OCI-LY1 (cell line): ENCODE measurements at regions not wholly inside any gene's neighbourhood (a gene's known extent, or its start where the extent isn't known, plus 50 kb on each side); places are given as distances from the start of the nearest gene placed in this dataset.

Experiments
- H2AFZ ChIP-seq: fragments of 200-600 bp; sonication (generic), shearing (Covaris generic); 2 replicates; pipeline ENCODE4 v1.6.0; 2014; ENCODE audit warnings: antibody characterized with exemption, mild to moderate bottlenecking, low read length
- H3F3A ChIP-seq: fragments of 200-600 bp; sonication (generic), shearing (Covaris generic); 2 replicates; pipeline ENCODE4 v1.6.0; 2014; ENCODE audit warnings: mild to moderate bottlenecking, antibody characterized with exemption, low read length, moderate library complexity; ENCODE audit not compliant: insufficient read depth
- H3K27ac ChIP-seq: fragments of 200-600 bp; sonication (generic); 2 replicates; pipeline ENCODE4 v1.5.1; 2014; ENCODE audit warnings: low read length, mixed run types, mild to moderate bottlenecking, low read depth; ENCODE audit not compliant: poor library complexity, severe bottlenecking
- H3K27me3 ChIP-seq: fragments of 200-600 bp; sonication (generic); 2 replicates; pipeline ENCODE4 v1.6.0; 2014; ENCODE audit warnings: antibody characterized with exemption, mild to moderate bottlenecking, low read length, moderate library complexity; ENCODE audit not compliant: insufficient read depth
- H3K36me3 ChIP-seq: fragments of 200-600 bp; sonication (generic); 2 replicates; pipeline ENCODE4 v1.6.1; 2014; ENCODE audit warnings: mild to moderate bottlenecking, antibody characterized with exemption, low read length, moderate library complexity, mixed read lengths; ENCODE audit not compliant: insufficient read depth
- H3K4me1 ChIP-seq: fragments of 200-600 bp; sonication (generic); 2 replicates; pipeline ENCODE4 v1.5.1; 2014; ENCODE audit warnings: mild to moderate bottlenecking, low read length, moderate library complexity; ENCODE audit not compliant: insufficient read depth, severe bottlenecking
- H3K4me2 ChIP-seq: fragments of 200-600 bp; sonication (generic), shearing (Covaris generic); 2 replicates; pipeline ENCODE4 v1.6.1; 2014; ENCODE audit warnings: low read length
- H3K4me3 ChIP-seq: fragments of 200-600 bp; sonication (generic); 2 replicates; pipeline ENCODE4 v1.5.1; 2014; ENCODE audit warnings: low read length, low read depth, mild to moderate bottlenecking, mixed read lengths; ENCODE audit not compliant: poor library complexity, severe bottlenecking
- H3K79me2 ChIP-seq: fragments of 200-600 bp; shearing (Covaris generic); 2 replicates; pipeline ENCODE4 v1.6.1; 2016; ENCODE audit warnings: mixed run types, low read length, mixed read lengths; ENCODE audit not compliant: insufficient read depth
- H3K9ac ChIP-seq: fragments of 200-600 bp; sonication (generic), shearing (Covaris generic); 2 replicates; pipeline ENCODE4 v1.6.1; 2014; ENCODE audit warnings: mild to moderate bottlenecking, low read length, mixed read lengths
- H3K9me2 ChIP-seq: fragments of 200-600 bp; sonication (generic), shearing (Covaris generic); 2 replicates; pipeline ENCODE4 v1.6.1; 2014; ENCODE audit warnings: low read depth, mild to moderate bottlenecking, low read length, mixed read lengths
- H3K9me3 ChIP-seq: fragments of 200-600 bp; shearing (Covaris generic); 2 replicates; pipeline ENCODE4 v1.6.1; 2014; ENCODE audit warnings: low read length, mixed read lengths
- H4K20me1 ChIP-seq: fragments of 200-600 bp; sonication (generic), shearing (Covaris generic); 2 replicates; pipeline ENCODE4 v1.6.0; 2016; ENCODE audit warnings: mild to moderate bottlenecking, low read length; ENCODE audit not compliant: insufficient read depth
- CTCF ChIP-seq: fragments of 200-600 bp; sonication (generic), shearing (Covaris generic); IDR thresholded peaks from 2 replicates; pipeline ENCODE4 v1.5.1; 2017; ENCODE audit warnings: mild to moderate bottlenecking, antibody characterized with exemption, low read length, moderate library complexity, mixed read lengths
- EZH2 ChIP-seq: fragments of 200-600 bp; sonication (generic), shearing (Covaris generic); IDR thresholded peaks from 2 replicates; pipeline ENCODE4 v1.8.0; 2017; ENCODE audit warnings: borderline replicate concordance, mixed run types, mild to moderate bottlenecking, antibody characterized with exemption, low read length, moderate library complexity, mixed read lengths

- TF ChIP-seq CTCF = no peak
- TF ChIP-seq EZH2 = no peak
- Histone ChIP-seq H3F3A (no peaks in the 10 kb centered on the region), H3K36me3 (no peaks in the 10 kb centered on the region), H3K9me2 (no peaks in the 10 kb centered on the region), H3K4me1 (no peaks in the 10 kb centered on the region), H3K4me3 (no peak overlapping the region), H3K27ac (no peak overlapping the region), H3K79me2 (no peaks in the 10 kb centered on the region), H3K9ac (no peak overlapping the region), H2AFZ (no peak overlapping the region), H4K20me1 (no peaks in the 10 kb centered on the region), H3K27me3 (no peaks in the 10 kb centered on the region), H3K9me3 (no peaks in the 10 kb centered on the region), H3K4me2 (no peak overlapping the region)
These were observed 139.3 kb upstream of the FRMPD4 start for GRCh38 chrX:11998944-11999343.

- H4K20me1 ChIP-seq = no peaks in the 10 kb centered on the region
- H3K4me3 ChIP-seq = no peak overlapping the region
- H3K27ac ChIP-seq = no peak overlapping the region
- no peaks in the 10 kb centered on the region for H3K27me3 ChIP-seq
- H3K4me1 ChIP-seq = no peaks in the 10 kb centered on the region
- no peaks in the 10 kb centered on the region for H3K9me2 ChIP-seq
- H3K36me3 ChIP-seq = no peaks in the 10 kb centered on the region
- no peaks in the 10 kb centered on the region for H3F3A ChIP-seq
- H2AFZ ChIP-seq = no peak overlapping the region
- TF ChIP-seq EZH2 (no peak), CTCF (no peak)
- no peaks in the 10 kb centered on the region for H3K79me2 ChIP-seq
- H3K4me2 ChIP-seq = no peak overlapping the region
- no peaks in the 10 kb centered on the region for H3K9me3 ChIP-seq
- no peak overlapping the region for H3K9ac ChIP-seq
These were observed 135.4 kb upstream of the FRMPD4 start for GRCh38 chrX:12002876-12003275.

GRCh38 chrX:12007881-12008280 is 130.4 kb upstream of the FRMPD4 start:
- Histone ChIP-seq H3K4me3 (no peak overlapping the region), H3K36me3 (no peaks in the 10 kb centered on the region), H3K4me2 (no peak overlapping the region), H3K79me2 (no peaks in the 10 kb centered on the region), H3K27me3 (no peaks in the 10 kb centered on the region), H3K9me3 (no peaks in the 10 kb centered on the region), H3K27ac (no peak overlapping the region), H3K9ac (no peak overlapping the region), H3K4me1 (no peaks in the 10 kb centered on the region), H3K9me2 (no peaks in the 10 kb centered on the region), H3F3A (no peaks in the 10 kb centered on the region), H4K20me1 (no peaks in the 10 kb centered on the region), H2AFZ (no peak overlapping the region)
- TF ChIP-seq CTCF (no peak), EZH2 (no peak)
